DND-41 (cell line): ENCODE measurements at regions not wholly inside any gene's neighbourhood (a gene's known extent, or its start where the extent isn't known, plus 50 kb on each side); places are given as distances from the start of the nearest gene placed in this dataset.

Experiments used
- ATAC-seq: fragments of 200-7000 bp; cut with Tn5 transposase; 3 replicates; pipeline ENCODE4 v1.9.1; 2021; ENCODE audit warnings: low read depth; ENCODE audit not compliant: insufficient read depth
- DNase-seq: peaks from one replicate; pipeline ENCODE4 v3.0.0-alpha.2; 2020
- H2AFZ ChIP-seq: 2 replicates; pipeline ENCODE4 v1.6.0; 2012; ENCODE audit warnings: low read depth, low read length
- H3K27ac ChIP-seq: 2 replicates; pipeline ENCODE4 v1.5.1; 2012; ENCODE audit warnings: low read length, inconsistent platforms
- H3K27me3 ChIP-seq: fragments of 200-600 bp; sonication (generic); 2 replicates; pipeline ENCODE4 v1.6.0; 2012; ENCODE audit warnings: low read length, mild to moderate bottlenecking, inconsistent platforms; ENCODE audit not compliant: insufficient read depth, poor library complexity
- H3K36me3 ChIP-seq: 2 replicates; pipeline ENCODE4 v1.5.1; 2012; ENCODE audit warnings: low read length, inconsistent platforms; ENCODE audit not compliant: insufficient read depth
- H3K4me1 ChIP-seq: 2 replicates; pipeline ENCODE4 v1.5.1; 2012; ENCODE audit warnings: mild to moderate bottlenecking, low read length; ENCODE audit not compliant: insufficient read depth
- H3K4me2 ChIP-seq: 2 replicates; pipeline ENCODE4 v1.6.0; 2012; ENCODE audit warnings: mild to moderate bottlenecking, moderate library complexity, low read length, inconsistent platforms; ENCODE audit not compliant: insufficient read depth
- H3K4me3 ChIP-seq, 2 experiments: fragments of 200-600 bp in 1 of 2; shearing (Covaris generic) in 1 of 2; 2 replicates each; pipeline ENCODE4 v1.5.1; 2012 to 2016; ENCODE audit warnings: inconsistent platforms in 2 of 2, low read length in 2 of 2, mild to moderate bottlenecking in 2 of 2, low read depth in 1 of 2, moderate library complexity in 1 of 2
- H3K79me2 ChIP-seq: 2 replicates; pipeline ENCODE4 v1.6.0; 2012; ENCODE audit warnings: low read length, inconsistent platforms; ENCODE audit not compliant: insufficient read depth
- H3K9ac ChIP-seq: 2 replicates; pipeline ENCODE4 v1.6.0; 2012; ENCODE audit warnings: low read depth, mild to moderate bottlenecking, inconsistent platforms, low read length, moderate library complexity
- H3K9me3 ChIP-seq: 2 replicates; pipeline ENCODE4 v1.5.1; 2012; ENCODE audit warnings: low read length, moderate library complexity, mild to moderate bottlenecking, inconsistent platforms; ENCODE audit not compliant: insufficient read depth, severe bottlenecking
- H4K20me1 ChIP-seq: 2 replicates; pipeline ENCODE4 v1.6.0; 2012; ENCODE audit warnings: low read length; ENCODE audit not compliant: insufficient read depth
- EZH2 ChIP-seq: IDR thresholded peaks from 3 replicates; pipeline ENCODE4 v1.6.1; 2012; ENCODE audit warnings: borderline replicate concordance, low read depth, mild to moderate bottlenecking, moderate library complexity, low read length, inconsistent platforms; ENCODE audit not compliant: severe bottlenecking
- TF ChIP-seq, protein P1 (sequence below): IDR thresholded peaks from 2 replicates; pipeline ENCODE4 v1.5.1; 2012; ENCODE audit warnings: borderline replicate concordance, low read length, moderate library complexity, mild to moderate bottlenecking; ENCODE audit not compliant: poor library complexity, severe bottlenecking; ENCODE audit errors: extremely low read depth

DNA sequence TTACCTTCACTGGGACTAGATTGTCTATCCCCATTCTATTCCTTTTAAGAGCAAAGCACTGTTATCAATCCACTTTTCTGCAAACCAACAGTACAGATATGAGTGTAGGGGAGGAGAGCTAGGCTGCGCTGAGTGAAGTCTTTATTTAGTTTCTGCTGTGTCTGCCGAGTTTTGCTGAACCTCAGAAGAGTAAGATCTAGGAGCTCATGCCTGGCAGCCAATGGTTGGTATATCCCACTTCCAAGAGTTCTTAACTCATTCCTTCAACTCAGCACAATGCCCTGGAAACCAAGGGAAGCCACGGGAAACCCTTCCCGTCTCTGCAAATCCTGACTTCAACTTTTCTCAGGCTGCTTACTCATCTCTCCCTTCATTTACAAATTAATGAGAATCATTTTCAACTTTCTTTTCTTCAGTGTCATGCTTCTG, 58.0 kb upstream of the JAK2 start:
- Histone ChIP-seq H3K9ac (no peak overlapping the region), H3K4me3 (no peak overlapping the region), H2AFZ (no peak overlapping the region), H3K36me3 (no peaks in the 10 kb centered on the region), H3K79me2 (no peaks in the 10 kb centered on the region), H3K9me3 (no peaks in the 10 kb centered on the region), H3K27me3 (no peaks in the 10 kb centered on the region), H3K27ac (no peak overlapping the region), H4K20me1 (no peaks in the 10 kb centered on the region), H3K4me2 (no peak overlapping the region), H3K4me1 (no peaks in the 10 kb centered on the region)
- DNase-seq (no peak), ATAC-seq (no peak)
- TF ChIP-seq, protein P1, sequence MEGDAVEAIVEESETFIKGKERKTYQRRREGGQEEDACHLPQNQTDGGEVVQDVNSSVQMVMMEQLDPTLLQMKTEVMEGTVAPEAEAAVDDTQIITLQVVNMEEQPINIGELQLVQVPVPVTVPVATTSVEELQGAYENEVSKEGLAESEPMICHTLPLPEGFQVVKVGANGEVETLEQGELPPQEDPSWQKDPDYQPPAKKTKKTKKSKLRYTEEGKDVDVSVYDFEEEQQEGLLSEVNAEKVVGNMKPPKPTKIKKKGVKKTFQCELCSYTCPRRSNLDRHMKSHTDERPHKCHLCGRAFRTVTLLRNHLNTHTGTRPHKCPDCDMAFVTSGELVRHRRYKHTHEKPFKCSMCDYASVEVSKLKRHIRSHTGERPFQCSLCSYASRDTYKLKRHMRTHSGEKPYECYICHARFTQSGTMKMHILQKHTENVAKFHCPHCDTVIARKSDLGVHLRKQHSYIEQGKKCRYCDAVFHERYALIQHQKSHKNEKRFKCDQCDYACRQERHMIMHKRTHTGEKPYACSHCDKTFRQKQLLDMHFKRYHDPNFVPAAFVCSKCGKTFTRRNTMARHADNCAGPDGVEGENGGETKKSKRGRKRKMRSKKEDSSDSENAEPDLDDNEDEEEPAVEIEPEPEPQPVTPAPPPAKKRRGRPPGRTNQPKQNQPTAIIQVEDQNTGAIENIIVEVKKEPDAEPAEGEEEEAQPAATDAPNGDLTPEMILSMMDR = no peak
- no peak for TF ChIP-seq EZH2

DNA sequence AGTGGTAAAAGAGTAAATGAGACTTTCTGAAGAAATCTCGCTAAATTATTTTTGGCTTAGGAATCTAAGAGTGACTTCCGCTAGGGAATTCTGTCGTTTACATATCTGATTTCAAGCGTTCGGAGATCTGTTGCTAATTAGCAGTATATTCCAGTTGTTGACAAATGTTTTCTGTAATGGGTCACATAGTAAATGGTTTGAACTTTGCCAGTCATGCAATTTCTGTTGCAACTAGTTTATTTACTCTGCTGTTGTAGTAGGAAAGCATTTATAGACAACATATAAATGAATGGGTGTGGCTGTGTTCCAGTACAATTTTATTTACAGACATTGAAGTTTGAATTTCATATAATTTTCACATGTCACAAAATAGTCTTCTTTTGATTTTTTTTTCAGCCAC, 57.4 kb upstream of the JAK2 start:
- no peak overlapping the region for H3K4me2 ChIP-seq
- H3K4me3 ChIP-seq = no peak overlapping the region
- no peaks in the 10 kb centered on the region for H3K79me2 ChIP-seq

GRCh38 chr9:4929917-4930316, 55.2 kb upstream of the JAK2 start:
- Histone ChIP-seq H3K27ac (no peak overlapping the region), H3K36me3 (no peaks in the 10 kb centered on the region), H3K4me3 (no peak overlapping the region), H3K9ac (no peak overlapping the region), H2AFZ (no peak overlapping the region), H3K79me2 (no peaks in the 10 kb centered on the region), H3K4me1 (no peaks in the 10 kb centered on the region), H3K27me3 (no peaks in the 10 kb centered on the region), H3K9me3 (no peaks in the 10 kb centered on the region), H4K20me1 (no peaks in the 10 kb centered on the region), H3K4me2 (no peak overlapping the region)
- no peak for DNase-seq
- no peak for ATAC-seq
- no peak for TF ChIP-seq EZH2
- TF ChIP-seq, protein P1 = no peak

More for the DNA sequence above, 57.4 kb upstream of the JAK2 start:
- Histone ChIP-seq H3K4me1 (no peaks in the 10 kb centered on the region), H3K27me3 (no peaks in the 10 kb centered on the region), H4K20me1 (no peaks in the 10 kb centered on the region), H3K9ac (no peak overlapping the region), H2AFZ (no peak overlapping the region), H3K9me3 (no peaks in the 10 kb centered on the region), H3K36me3 (no peaks in the 10 kb centered on the region), H3K27ac (no peak overlapping the region)
- ATAC-seq (no peak), DNase-seq (no peak)
- TF ChIP-seq EZH2 = no peak
- TF ChIP-seq, protein P1 = no peak

DNA sequence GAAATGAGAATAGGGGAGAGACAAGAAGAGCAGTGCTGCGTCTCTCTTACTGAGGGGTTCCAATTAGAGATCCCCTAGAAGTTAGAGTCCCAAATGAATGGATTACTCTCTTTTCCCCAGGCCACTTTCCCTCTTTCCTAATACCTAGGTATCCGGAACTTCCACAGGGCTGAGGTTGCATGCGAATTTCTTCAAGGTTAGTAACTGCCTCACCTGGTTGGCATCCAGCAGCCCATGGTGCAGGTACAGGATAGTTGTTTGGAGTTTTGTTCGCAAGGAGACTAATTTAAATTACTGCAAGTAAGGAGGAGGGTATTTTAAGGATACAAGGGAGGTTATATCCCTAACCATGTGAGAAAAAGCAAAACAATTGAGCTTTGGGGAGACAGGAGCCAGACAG, 52.4 kb upstream of the JAK2 start:
- TF ChIP-seq, protein P1 = no peak
- TF ChIP-seq EZH2 = no peak
- Histone ChIP-seq H3K27me3 (no peaks in the 10 kb centered on the region), H3K36me3 (no peaks in the 10 kb centered on the region), H3K9ac (no peak overlapping the region), H3K4me1 (no peaks in the 10 kb centered on the region), H3K4me3 (no peak overlapping the region), H3K27ac (no peak overlapping the region), H3K9me3 (no peaks in the 10 kb centered on the region), H2AFZ (no peak overlapping the region), H3K4me2 (no peak overlapping the region), H3K79me2 (no peaks in the 10 kb centered on the region), H4K20me1 (no peaks in the 10 kb centered on the region)
- ATAC-seq (no peak), DNase-seq (no peak)
